Transverse colon (tissue), 4 donors: ENCODE measurements at regions not wholly inside any gene's neighbourhood (a gene's known extent, or its start where the extent isn't known, plus 50 kb on each side); places are given as distances from the start of the nearest gene placed in this dataset.
"Not testable (repeated sequence)": the region's sequence is repeated elsewhere in the genome, so short reads cannot be mapped to it uniquely, and the experiment has no call there.

Experiments used
- CTCF ChIP-seq, 5 experiments: fragments of 200-600 bp in 3 of 5; fragments of 450-650 bp in 2 of 5; sonication (generic) in 3 of 5; IDR thresholded peaks; 1 replicate in 2 of 5; 2 replicates in 3 of 5; pipeline ENCODE4 v1.5.1; 2016 to 2017; ENCODE audit warnings: antibody characterized with exemption in 5 of 5, inconsistent platforms in 3 of 5, mild to moderate bottlenecking in 2 of 5, moderate library complexity in 1 of 5
- EP300 ChIP-seq: sonication (generic); formaldehyde crosslinking; IDR thresholded peaks from one replicate; pipeline ENCODE4 v1.6.1; 2017; ENCODE audit warnings: antibody characterized with exemption, low read depth
- POLR2A ChIP-seq: fragments of 450-650 bp; IDR thresholded peaks from one replicate; pipeline ENCODE4 v1.6.1; 2016; ENCODE audit warnings: antibody characterized with exemption, mild to moderate bottlenecking, moderate library complexity
- POLR2AphosphoS5 ChIP-seq, 3 donors: sonication (generic); formaldehyde crosslinking; IDR thresholded peaks; one replicate each; pipeline ENCODE4 v1.6.1; 2016; ENCODE audit warnings: antibody characterized with exemption in 3 of 3

- not testable (repeated sequence) for TF ChIP-seq POLR2AphosphoS5 (IDR thresholded peaks at IDR 0.05); CTCF (IDR thresholded peaks at IDR 0.05); POLR2A; EP300
Observed at GRCh38 chr9:41354060-41354934, 165.2 kb upstream of the ZNG1F start.
